CD4-positive, alpha-beta T cell (primary cell): ENCODE measurements at regions not wholly inside any gene's neighbourhood (a gene's known extent, or its start where the extent isn't known, plus 50 kb on each side); places are given as distances from the start of the nearest gene placed in this dataset.

Source experiments
- ATAC-seq: fragments of 200-7000 bp; cut with Tn5 transposase; one replicate; pipeline ENCODE4 v1.10.0; 2022; ENCODE audit warnings: mild to moderate bottlenecking; ENCODE audit not compliant: poor library complexity
- CTCF ChIA-PET: fragments of 350-600 bp; sonication (Branson Sonifier 250); formaldehyde crosslinking; loops from one replicate; lab custom pipeline; 2021; ENCODE audit warnings: antibody characterized with exemption, inconsistent platforms; lab: Charles Lee
- POLR2A ChIA-PET: fragments of 350-600 bp; sonication (Branson Sonifier 250); formaldehyde crosslinking; loops from one replicate; lab custom pipeline; 2021; ENCODE audit warnings: antibody characterized with exemption, inconsistent platforms; lab: Charles Lee
- DNase-seq, 14 experiments: peaks; one replicate each; pipeline ENCODE4 v3.0.0-alpha.2; 2013 to 2020; ENCODE audit warnings: mixed read lengths in 2 of 14
- H3K27ac ChIP-seq, 2 donors: one replicate each; pipeline versions ENCODE4 v1.5.1 to v1.7.0; 2013; ENCODE audit warnings: low read length in 2 of 2, low read depth in 1 of 2, mild to moderate bottlenecking in 1 of 2
- H3K27me3 ChIP-seq, 2 experiments: 1 replicate in 1 of 2; 2 replicates in 1 of 2; pipeline versions ENCODE4 v1.6.1 to v1.7.0; 2013; ENCODE audit warnings: low read length in 2 of 2, control low read depth in 1 of 2, mild to moderate bottlenecking in 1 of 2, moderate library complexity in 1 of 2; ENCODE audit not compliant: insufficient read depth in 2 of 2, control insufficient read depth in 1 of 2
- H3K36me3 ChIP-seq: one replicate; pipeline ENCODE4 v1.6.1; 2013; ENCODE audit warnings: low read length, control low read depth; ENCODE audit not compliant: insufficient read depth
- H3K4me1 ChIP-seq: one replicate; pipeline ENCODE4 v1.6.1; 2013; ENCODE audit warnings: low read length, control low read depth; ENCODE audit not compliant: insufficient read depth
- H3K4me3 ChIP-seq: one replicate; pipeline ENCODE4 v1.5.1; 2013; ENCODE audit warnings: mild to moderate bottlenecking, low read length, moderate library complexity
- H3K9me3 ChIP-seq, 2 experiments: 1 replicate in 1 of 2; 2 replicates in 1 of 2; pipeline versions ENCODE4 v1.6.1 to v1.7.0; 2013; ENCODE audit warnings: low read length in 2 of 2, mild to moderate bottlenecking in 2 of 2, control low read depth in 1 of 2, moderate library complexity in 1 of 2; ENCODE audit not compliant: control insufficient read depth in 1 of 2, insufficient read depth in 1 of 2
- H3K27ac Mint-ChIP-seq: one replicate; pipeline ENCODE4 v1.8.0; 2020; ENCODE audit warnings: mixed read lengths
- H3K27me3 Mint-ChIP-seq: one replicate; pipeline ENCODE4 v1.8.0; 2021; ENCODE audit warnings: mixed read lengths
- H3K36me3 Mint-ChIP-seq: one replicate; pipeline ENCODE4 v1.8.0; 2021; ENCODE audit warnings: low read depth, mixed read lengths
- H3K4me1 Mint-ChIP-seq: one replicate; pipeline ENCODE4 v1.8.0; 2021; ENCODE audit warnings: low read depth, mixed read lengths
- H3K4me3 Mint-ChIP-seq: one replicate; pipeline ENCODE4 v1.8.0; 2020; ENCODE audit warnings: mild to moderate bottlenecking, mixed read lengths
- H3K9me3 Mint-ChIP-seq: one replicate; pipeline ENCODE4 v1.8.0; 2020; ENCODE audit warnings: mixed read lengths
- intact Hi-C, 2 experiments: fragments of 100-400 bp; cut with DNase I in 1 of 2; cut with micrococcal nuclease in 1 of 2; formaldehyde crosslinking; loops; one replicate each; pipeline versions ENCODE4 v1.15.1 to v1.9.0; 2023 to 2025; cut with DNase I, micrococcal nuclease
- TF ChIP-seq, protein P1 (sequence below): fragments of 200-600 bp; IDR thresholded peaks from one replicate; pipeline ENCODE4 v1.8.0; 2022; ENCODE audit warnings: antibody characterized with exemption, mild to moderate bottlenecking

- H3K27me3 ChIP-seq = no peaks in the 10 kb centered on the region
- peaks cover 6% of the 10 kb centered on the region for H3K27me3 Mint-ChIP-seq
- no peaks in the 10 kb centered on the region for H3K4me1 ChIP-seq
- intact Hi-C loops = no loop called here
- H3K36me3 ChIP-seq = no peaks in the 10 kb centered on the region
- H3K9me3 ChIP-seq = no peaks in the 10 kb centered on the region
- TF ChIP-seq, protein P1, sequence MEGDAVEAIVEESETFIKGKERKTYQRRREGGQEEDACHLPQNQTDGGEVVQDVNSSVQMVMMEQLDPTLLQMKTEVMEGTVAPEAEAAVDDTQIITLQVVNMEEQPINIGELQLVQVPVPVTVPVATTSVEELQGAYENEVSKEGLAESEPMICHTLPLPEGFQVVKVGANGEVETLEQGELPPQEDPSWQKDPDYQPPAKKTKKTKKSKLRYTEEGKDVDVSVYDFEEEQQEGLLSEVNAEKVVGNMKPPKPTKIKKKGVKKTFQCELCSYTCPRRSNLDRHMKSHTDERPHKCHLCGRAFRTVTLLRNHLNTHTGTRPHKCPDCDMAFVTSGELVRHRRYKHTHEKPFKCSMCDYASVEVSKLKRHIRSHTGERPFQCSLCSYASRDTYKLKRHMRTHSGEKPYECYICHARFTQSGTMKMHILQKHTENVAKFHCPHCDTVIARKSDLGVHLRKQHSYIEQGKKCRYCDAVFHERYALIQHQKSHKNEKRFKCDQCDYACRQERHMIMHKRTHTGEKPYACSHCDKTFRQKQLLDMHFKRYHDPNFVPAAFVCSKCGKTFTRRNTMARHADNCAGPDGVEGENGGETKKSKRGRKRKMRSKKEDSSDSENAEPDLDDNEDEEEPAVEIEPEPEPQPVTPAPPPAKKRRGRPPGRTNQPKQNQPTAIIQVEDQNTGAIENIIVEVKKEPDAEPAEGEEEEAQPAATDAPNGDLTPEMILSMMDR = no peak
- CTCF ChIA-PET = no interaction called here
- H3K27ac ChIP-seq = no peak overlapping the region
- DNase-seq (no peak), ATAC-seq (no peak)
- H3K36me3 Mint-ChIP-seq = no peaks in the 10 kb centered on the region
- H3K9me3 Mint-ChIP-seq = no peaks in the 10 kb centered on the region
- POLR2A ChIA-PET = no interaction called here
- H3K4me1 Mint-ChIP-seq = no peaks in the 10 kb centered on the region
- no peak overlapping the region for H3K4me3 Mint-ChIP-seq
- no peak overlapping the region for H3K4me3 ChIP-seq
- no peak overlapping the region for H3K27ac Mint-ChIP-seq
These were observed 559.3 kb upstream of the TNP1 start for GRCh38 chr2:217419055-217419671.

DNA sequence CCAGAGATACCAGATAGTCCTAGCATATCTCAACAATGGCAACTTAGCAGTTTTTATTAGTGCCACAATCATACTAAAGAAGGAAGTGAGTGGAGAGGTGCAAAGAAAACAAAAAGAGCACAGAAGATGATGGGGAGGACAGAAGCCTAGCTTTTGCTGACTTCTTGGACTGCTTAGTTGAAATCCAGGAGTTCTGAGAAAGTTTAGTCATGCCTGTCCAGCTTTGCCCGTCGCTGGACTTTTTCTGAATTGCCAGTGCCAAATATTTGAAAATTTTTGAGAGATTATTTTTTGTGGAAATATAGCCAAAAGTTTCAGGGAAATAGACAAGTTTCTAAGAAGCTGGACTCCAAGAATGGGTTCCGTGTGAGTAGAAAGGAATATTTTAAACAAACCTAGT is 558.7 kb upstream of the TNP1 start:
- Histone ChIP-seq H3K27me3 (no peaks in the 10 kb centered on the region), H3K4me3 (no peak overlapping the region), H3K36me3 (no peaks in the 10 kb centered on the region), H3K27ac (no peak overlapping the region), H3K4me1 (no peaks in the 10 kb centered on the region), H3K9me3 (no peaks in the 10 kb centered on the region)
- DNase-seq = no peak
- intact Hi-C loops = no loop called here
- H3K27ac Mint-ChIP-seq = no peak overlapping the region
- H3K36me3 Mint-ChIP-seq = no peaks in the 10 kb centered on the region
- no peaks in the 10 kb centered on the region for H3K4me1 Mint-ChIP-seq
- POLR2A ChIA-PET = no interaction called here
- H3K27me3 Mint-ChIP-seq = peaks cover 6% of the 10 kb centered on the region
- CTCF ChIA-PET = no interaction called here
- H3K9me3 Mint-ChIP-seq = no peaks in the 10 kb centered on the region
- no peak overlapping the region for H3K4me3 Mint-ChIP-seq
- TF ChIP-seq, protein P1 = no peak
- no peak for ATAC-seq

- Mint-ChIP-seq H3K4me3 (no peak overlapping the region), H3K4me1 (no peaks in the 10 kb centered on the region), H3K27me3 (peaks cover 6% of the 10 kb centered on the region), H3K36me3 (no peaks in the 10 kb centered on the region), H3K9me3 (no peaks in the 10 kb centered on the region), H3K27ac (no peak overlapping the region)
- intact Hi-C loops = no loop called here
- TF ChIP-seq, protein P1 = no peak
- Histone ChIP-seq H3K9me3 (no peaks in the 10 kb centered on the region), H3K27me3 (no peaks in the 10 kb centered on the region), H3K27ac (no peak overlapping the region), H3K4me3 (no peak overlapping the region), H3K36me3 (no peaks in the 10 kb centered on the region), H3K4me1 (no peaks in the 10 kb centered on the region)
- POLR2A ChIA-PET = no interaction called here
- ATAC-seq = no peak
- CTCF ChIA-PET = no interaction called here
- no peak for DNase-seq
These were observed 558.2 kb upstream of the TNP1 start for GRCh38 chr2:217418090-217418489.
